SK-N-SH (cell line): ENCODE measurements at regions not wholly inside any gene's neighbourhood (a gene's known extent, or its start where the extent isn't known, plus 50 kb on each side); places are given as distances from the start of the nearest gene placed in this dataset.

Experiments
- CTCF ChIA-PET: fragments of 300-600, 350-600 bp; formaldehyde crosslinking; extraction: SDS; loops from one replicate; lab custom pipeline; 2021; lab: Yijun Ruan, JAX
- POLR2A ChIA-PET: fragments of 350-600 bp; sonication (Branson Sonifier 250); formaldehyde crosslinking; extraction: SDS; loops from one replicate; lab custom pipeline; 2020; ENCODE audit warnings: antibody characterized with exemption, inconsistent platforms; lab: Yijun Ruan, JAX
- DNase-seq: peaks from one replicate; pipeline ENCODE4 v3.0.0; 2012
- H2AFZ ChIP-seq: fragments of 200-600 bp; sonication (generic); 2 replicates; pipeline ENCODE4 v1.8.1; 2016; ENCODE audit warnings: antibody characterized with exemption, mild to moderate bottlenecking, low read depth
- H3F3A ChIP-seq: fragments of 200-600 bp; sonication (generic); replicated peaks from 2 replicates; pipeline ENCODE3; 2016; ENCODE audit warnings: antibody characterized with exemption, mild to moderate bottlenecking; ENCODE audit not compliant: insufficient read depth
- H3K27ac ChIP-seq, 2 experiments: fragments of 200-500 bp in 1 of 2; fragments of 200-600 bp in 1 of 2; sonication (Bioruptor generic) in 1 of 2; sonication (generic), shearing (Covaris generic) in 1 of 2; 2 replicates each; pipeline versions ENCODE4 v1.5.1 to v1.6.1; 2014 to 2016; ENCODE audit warnings: low read depth in 2 of 2, inconsistent platforms in 1 of 2, low read length in 1 of 2, mild to moderate bottlenecking in 1 of 2, mixed read lengths in 1 of 2
- H3K27me3 ChIP-seq: fragments of 200-600 bp; sonication (generic), shearing (Covaris generic); 2 replicates; pipeline ENCODE4 v1.6.1; 2016; ENCODE audit warnings: mixed run types; ENCODE audit not compliant: insufficient read depth
- H3K36me3 ChIP-seq, 2 experiments: fragments of 200-500 bp in 1 of 2; fragments of 200-600 bp in 1 of 2; sonication (Bioruptor generic) in 1 of 2; sonication (generic) in 1 of 2; replicated peaks in 1 of 2; 2 replicates each; pipeline versions ENCODE3 to v1.5.1; 2014 to 2016; ENCODE audit warnings: low read length in 1 of 2, mild to moderate bottlenecking in 1 of 2; ENCODE audit not compliant: insufficient read depth in 2 of 2, control insufficient read depth in 1 of 2
- H3K4me1 ChIP-seq, 2 experiments: fragments of 200-500 bp in 1 of 2; fragments of 200-600 bp in 1 of 2; sonication (Bioruptor generic) in 1 of 2; sonication (generic), shearing (Covaris generic) in 1 of 2; 2 replicates each; pipeline versions ENCODE4 v1.5.1 to v1.6.1; 2014 to 2016; ENCODE audit warnings: low read depth in 1 of 2, low read length in 1 of 2, mixed run types in 1 of 2; ENCODE audit not compliant: insufficient read depth in 2 of 2, control insufficient read depth in 1 of 2
- H3K4me2 ChIP-seq: fragments of 200-600 bp; sonication (generic), shearing (Covaris generic); 2 replicates; pipeline ENCODE4 v1.6.1; 2017; ENCODE audit warnings: mixed run types
- H3K4me3 ChIP-seq, 2 experiments: fragments of 200-500 bp in 1 of 2; fragments of 200-600 bp in 1 of 2; sonication (Bioruptor generic) in 1 of 2; sonication (generic), shearing (Covaris generic) in 1 of 2; 2 replicates each; pipeline versions ENCODE4 v1.5.1 to v1.8.1; 2014 to 2016; ENCODE audit warnings: low read depth in 2 of 2, inconsistent platforms in 1 of 2, low read length in 1 of 2, mild to moderate bottlenecking in 1 of 2, mixed read lengths in 1 of 2, moderate library complexity in 1 of 2
- H3K79me2 ChIP-seq: fragments of 200-600 bp; sonication (generic); 2 replicates; pipeline ENCODE4 v1.8.1; 2017; ENCODE audit warnings: mild to moderate bottlenecking; ENCODE audit not compliant: insufficient read depth
- H3K9ac ChIP-seq: fragments of 200-600 bp; sonication (generic); 2 replicates; pipeline ENCODE4 v1.6.1; 2017; ENCODE audit warnings: mixed run types
- H3K9me2 ChIP-seq: fragments of 200-600 bp; sonication (generic); 2 replicates; pipeline ENCODE4 v1.6.1; 2017; ENCODE audit warnings: mixed run types
- H3K9me3 ChIP-seq: fragments of 200-600 bp; sonication (generic); 2 replicates; pipeline ENCODE4 v1.6.1; 2017; ENCODE audit warnings: mixed run types, mild to moderate bottlenecking, moderate library complexity
- H4K20me1 ChIP-seq: fragments of 200-600 bp; sonication (generic); 2 replicates; pipeline ENCODE4 v1.6.1; 2017; ENCODE audit warnings: mild to moderate bottlenecking, mixed run types; ENCODE audit not compliant: insufficient read depth
- CHD2 ChIP-seq: fragments of 150-350 bp; IDR thresholded peaks from 2 replicates; pipeline ENCODE4 v1.6.1; 2018; ENCODE audit warnings: low read length; ENCODE audit not compliant: partially characterized antibody
- EP300 ChIP-seq, 2 experiments: IDR thresholded peaks; 2 replicates each; pipeline versions ENCODE4 v1.4.0 to v1.6.1; 2012; ENCODE audit warnings: borderline replicate concordance in 1 of 2, low read depth in 1 of 2, low read length in 1 of 2
- EZH2phosphoT487 ChIP-seq: fragments of 200-600 bp; sonication (generic); IDR thresholded peaks from 2 replicates; pipeline ENCODE4 v1.6.1; 2017; ENCODE audit warnings: low read depth, mixed run types, mild to moderate bottlenecking, antibody characterized with exemption, moderate library complexity, borderline replicate concordance
- FOXJ3 ChIP-seq: sonication (generic); formaldehyde crosslinking; IDR thresholded peaks from 2 replicates; pipeline ENCODE4 v1.5.1; 2020; ENCODE audit warnings: mild to moderate bottlenecking, missing genetic modification reagents
- FOXM1 ChIP-seq: IDR thresholded peaks from 2 replicates; pipeline ENCODE4 v1.4.0; 2012; ENCODE audit warnings: low read depth, mild to moderate bottlenecking
- GABPA ChIP-seq: IDR thresholded peaks from 2 replicates; pipeline ENCODE4 v1.4.0; 2012; ENCODE audit warnings: low read depth, mild to moderate bottlenecking
- MEF2A ChIP-seq: IDR thresholded peaks from 2 replicates; pipeline ENCODE4 v1.4.0; 2012; ENCODE audit warnings: low read depth, borderline replicate concordance
- MXI1 ChIP-seq: IDR thresholded peaks from 2 replicates; pipeline ENCODE4 v1.6.1; 2012; ENCODE audit warnings: mild to moderate bottlenecking, low read depth, low read length, improper control_type of control experiment
- NFIC ChIP-seq: IDR thresholded peaks from 2 replicates; pipeline ENCODE4 v1.4.0; 2012; ENCODE audit warnings: borderline replicate concordance
- POLR2AphosphoS5 ChIP-seq: IDR thresholded peaks from 2 replicates; pipeline ENCODE4 v1.6.1; 2012; ENCODE audit warnings: low read depth, low read length
- RAD21 ChIP-seq: IDR thresholded peaks from 2 replicates; pipeline ENCODE4 v1.6.1; 2012; ENCODE audit warnings: mild to moderate bottlenecking, low read length
- RCOR1 ChIP-seq: fragments of 150-350 bp; IDR thresholded peaks from 2 replicates; pipeline ENCODE4 v1.6.1; 2017; ENCODE audit warnings: antibody characterized with exemption, low read length
- RFX5 ChIP-seq: IDR thresholded peaks from 2 replicates; pipeline ENCODE4 v1.6.1; 2012; ENCODE audit warnings: mild to moderate bottlenecking, improper control_type of control experiment, low read length
- SIN3A ChIP-seq: IDR thresholded peaks from 2 replicates; pipeline ENCODE4 v1.6.1; 2012; ENCODE audit warnings: low read depth, mild to moderate bottlenecking, low read length, moderate library complexity, borderline replicate concordance
- SMC3 ChIP-seq: IDR thresholded peaks from 2 replicates; pipeline ENCODE4 v1.6.1; 2012; ENCODE audit warnings: low read depth, low read length, improper control_type of control experiment
- TAF1 ChIP-seq: IDR thresholded peaks from 2 replicates; pipeline ENCODE4 v1.6.1; 2012; ENCODE audit warnings: low read depth, mild to moderate bottlenecking, low read length, moderate library complexity, borderline replicate concordance
- TEAD4 ChIP-seq: IDR thresholded peaks from 2 replicates; pipeline ENCODE4 v1.4.0; 2012; ENCODE audit warnings: mild to moderate bottlenecking, borderline replicate concordance; ENCODE audit not compliant: insufficient read depth
- ZBTB33 ChIP-seq: IDR thresholded peaks from 2 replicates; pipeline ENCODE4 v1.4.0; 2012; ENCODE audit warnings: low read depth, borderline replicate concordance
- WGBS: methylation state at CpG from one replicate; pipeline ENCODE4 v1.1.6; 2017; ENCODE audit warnings: low lambda C conversion rate; 5-methylcytosine and 5-hydroxymethylcytosine counted together
- TF ChIP-seq, protein P1 (sequence below): fragments of 150-350 bp; IDR thresholded peaks from 2 replicates; pipeline ENCODE4 v1.6.1; 2017; ENCODE audit warnings: antibody characterized with exemption, low read length, low read depth, borderline replicate concordance

DNA sequence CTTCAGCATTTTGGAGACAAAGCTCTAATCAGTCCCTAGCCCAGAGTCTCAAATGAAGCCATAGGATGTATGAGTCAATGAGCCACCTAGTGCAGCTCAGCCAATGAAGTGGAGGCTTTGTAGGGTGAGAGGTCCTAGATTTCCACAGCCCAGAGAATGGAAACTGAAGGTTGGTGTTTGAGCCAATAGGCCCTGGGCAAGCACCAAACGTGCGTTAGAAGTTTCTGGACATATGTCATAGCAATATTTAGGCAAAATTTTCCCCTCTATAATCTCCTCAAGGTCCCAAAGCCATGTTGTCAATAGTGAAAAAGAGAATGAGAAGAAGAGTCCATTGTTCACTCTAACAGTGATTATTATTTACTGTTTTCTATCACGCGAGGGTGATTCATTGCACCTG, 361.3 kb downstream of the PLPP3 start:
- no peak overlapping the region for H3K4me2 ChIP-seq
- H3K27ac ChIP-seq: no peak overlapping the region
- no peaks in the 10 kb centered on the region for H3K9me2 ChIP-seq
- WGBS: 73% methylated on average over 4 of the region's 4 CpGs
- H3K9me3 ChIP-seq: no peaks in the 10 kb centered on the region
- H4K20me1 ChIP-seq: no peaks in the 10 kb centered on the region
- TF ChIP-seq NFIC: no peak
- POLR2A ChIA-PET: no interaction called here
- CTCF ChIA-PET: interaction anchor here (1.3 kb wide), 1 partner anchor 12 kb away, joined by 3 read pairs; no protein-coding TSS in a partner anchor
- H3K9ac ChIP-seq: no peak overlapping the region
- no peaks in the 10 kb centered on the region for H3F3A ChIP-seq
- DNase-seq: no peak
- no peaks in the 10 kb centered on the region for H3K27me3 ChIP-seq
- H3K4me1 ChIP-seq: peaks cover 0 to 2% of the 10 kb centered on the region in 2 experiments; a peak in 1 of 4 replicates
- H2AFZ ChIP-seq: no peak overlapping the region
- H3K36me3 ChIP-seq: no peaks in the 10 kb centered on the region
- no peaks in the 10 kb centered on the region for H3K79me2 ChIP-seq
- H3K4me3 ChIP-seq: no peak overlapping the region

- H3K4me3 ChIP-seq: no peak overlapping the region
- H3F3A ChIP-seq: no peaks in the 10 kb centered on the region
- no peaks in the 10 kb centered on the region for H3K9me3 ChIP-seq
- H3K36me3 ChIP-seq: no peaks in the 10 kb centered on the region
- no peaks in the 10 kb centered on the region for H4K20me1 ChIP-seq
- H3K27me3 ChIP-seq: no peaks in the 10 kb centered on the region
- no peak overlapping the region for H2AFZ ChIP-seq
- H3K79me2 ChIP-seq: no peaks in the 10 kb centered on the region
- no peak overlapping the region for H3K9ac ChIP-seq
- DNase-seq: no peak
- no peak overlapping the region for H3K27ac ChIP-seq
- CTCF ChIA-PET: no interaction called here
- POLR2A ChIA-PET: no interaction called here
- no peaks in the 10 kb centered on the region for H3K9me2 ChIP-seq
- no peak overlapping the region for H3K4me2 ChIP-seq
- 37% methylated on average over 4 of the region's 4 CpGs for WGBS
- peaks cover 0 to 2% of the 10 kb centered on the region in 2 experiments; a peak in 1 of 4 replicates for H3K4me1 ChIP-seq
- TF ChIP-seq SIN3A (no peak), TAF1 (no peak), MXI1 (no peak), GABPA (no peak), POLR2AphosphoS5 (no peak), SMC3 (no peak), RFX5 (no peak), NFIC (no peak), RCOR1 (no peak), EZH2phosphoT487 (no peak), ZBTB33 (no peak), TEAD4 (no peak), RAD21 (no peak), FOXJ3 (CRISPR knock-in tag) (no peak), MEF2A (no peak), FOXM1 (no peak), CHD2 (no peak), EP300 (IDR thresholded peaks at IDR 0.05; ENCODE audit: borderline replicate concordance in 1 of 2, low read depth in 1 of 2, low read length in 1 of 2) (no peak)
- TF ChIP-seq, protein P1, sequence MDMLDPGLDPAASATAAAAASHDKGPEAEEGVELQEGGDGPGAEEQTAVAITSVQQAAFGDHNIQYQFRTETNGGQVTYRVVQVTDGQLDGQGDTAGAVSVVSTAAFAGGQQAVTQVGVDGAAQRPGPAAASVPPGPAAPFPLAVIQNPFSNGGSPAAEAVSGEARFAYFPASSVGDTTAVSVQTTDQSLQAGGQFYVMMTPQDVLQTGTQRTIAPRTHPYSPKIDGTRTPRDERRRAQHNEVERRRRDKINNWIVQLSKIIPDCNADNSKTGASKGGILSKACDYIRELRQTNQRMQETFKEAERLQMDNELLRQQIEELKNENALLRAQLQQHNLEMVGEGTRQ: no peak
These were observed 363.1 kb downstream of the PLPP3 start for GRCh38 chr1:56216218-56216617.
